ENCODE measurements at regions not wholly inside any gene's neighbourhood (a gene's known extent, or its start where the extent isn't known, plus 50 kb on each side); places are given as distances from the start of the nearest gene placed in this dataset.

GRCh38 chr9:129400971-129401622 lies 219.8 kb downstream of the C9orf50 start:
- DNase-seq (ENCODE audit: low read depth, low spot score), result no peak

- DNase-seq (ENCODE audit: low read depth, low spot score), result no peak
Observed at GRCh38 chr9:129400001-129400970, 220.6 kb downstream of the C9orf50 start.

DNA sequence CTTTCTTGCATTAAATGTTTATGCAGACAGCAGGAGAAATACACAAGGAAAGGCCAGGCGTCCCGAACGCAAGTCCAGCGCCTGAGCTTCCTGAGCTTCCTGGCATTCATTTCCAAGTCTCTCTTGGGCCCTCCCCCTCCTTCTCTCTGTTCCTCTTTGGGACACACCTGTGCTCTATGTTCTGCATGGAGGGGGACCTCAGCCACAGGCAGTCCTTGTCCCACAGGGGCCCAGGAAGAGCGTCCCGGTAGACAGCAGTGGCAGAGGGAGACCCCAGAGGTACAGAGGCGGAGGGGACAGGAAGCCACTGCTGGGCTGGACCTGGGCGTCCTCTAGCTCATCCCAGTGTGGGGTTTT lies 221.3 kb downstream of the C9orf50 start:
- no peak for DNase-seq (ENCODE audit: low read depth, low spot score)

GRCh38 chr9:129398961-129399633 lies 221.0 kb upstream of the IER5L start:
- DNase-seq (ENCODE audit: low read depth, low spot score), result no peak

DNA sequence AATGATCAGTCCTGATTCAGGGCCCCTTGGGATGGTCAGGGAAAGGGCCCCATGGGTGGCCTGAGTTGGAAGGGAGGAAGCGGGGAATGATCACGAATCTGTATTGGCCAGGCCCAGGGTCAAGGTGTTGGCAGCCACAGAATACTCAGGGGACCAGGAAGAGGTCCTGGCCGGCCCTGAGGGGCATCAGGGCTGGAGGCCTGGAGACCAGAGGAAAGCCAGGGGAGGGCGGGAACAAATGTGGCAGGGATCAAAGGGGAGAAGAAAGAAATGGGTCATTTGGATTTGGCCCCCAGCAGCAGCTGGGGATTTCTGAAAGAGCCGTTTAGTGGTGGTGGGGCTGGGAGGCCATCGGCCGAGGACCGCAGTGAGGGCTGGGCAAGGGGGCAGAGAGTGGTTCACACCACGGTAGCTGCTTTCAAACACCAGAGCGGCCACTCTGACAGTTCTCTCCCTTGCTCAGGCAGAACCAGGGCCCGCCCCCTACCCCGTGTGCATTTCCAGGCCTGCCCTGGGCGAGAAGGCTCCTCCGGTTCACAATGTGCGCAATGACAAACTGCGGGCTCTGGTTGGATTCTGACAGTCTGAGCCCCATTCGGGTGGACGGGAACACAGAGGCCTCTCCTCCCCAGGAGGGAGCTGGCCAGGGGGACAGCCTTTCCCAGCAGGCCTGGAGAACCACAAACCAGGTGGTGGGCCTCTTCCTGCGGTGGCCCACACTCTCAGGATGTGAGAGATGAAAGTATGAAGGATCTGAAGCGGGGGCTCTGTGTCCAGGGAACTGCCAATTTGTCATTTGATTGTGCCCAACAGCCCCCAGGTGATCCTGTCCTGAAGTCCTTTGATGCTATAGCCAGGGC lies 220.3 kb upstream of the IER5L start:
- no peak for DNase-seq (ENCODE audit: low read depth, low spot score)

DNA sequence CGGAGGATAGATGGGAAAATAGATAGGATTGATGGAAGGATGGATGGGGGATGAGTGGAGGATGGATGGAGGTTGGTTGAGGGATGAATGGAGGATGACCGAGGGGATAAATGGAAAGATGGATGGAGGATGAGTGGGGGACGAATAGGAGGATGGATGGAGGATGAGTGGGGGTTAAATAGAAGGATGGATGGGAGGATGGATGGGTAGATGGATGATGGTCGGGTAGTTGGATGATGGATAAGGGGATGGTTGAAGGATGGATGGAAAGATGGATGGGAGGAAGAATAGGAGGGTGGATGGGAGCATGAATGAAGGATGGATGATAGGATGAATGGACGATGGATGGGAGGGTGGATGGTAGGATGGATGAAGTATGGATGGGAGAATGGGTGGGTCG lies 219.3 kb upstream of the IER5L start:
- no peak for DNase-seq (ENCODE audit: low read depth, low spot score)

- no peak for DNase-seq (ENCODE audit: low read depth, low spot score)
Observed at GRCh38 chr9:129396365-129396708, 218.3 kb upstream of the IER5L start.

DNA sequence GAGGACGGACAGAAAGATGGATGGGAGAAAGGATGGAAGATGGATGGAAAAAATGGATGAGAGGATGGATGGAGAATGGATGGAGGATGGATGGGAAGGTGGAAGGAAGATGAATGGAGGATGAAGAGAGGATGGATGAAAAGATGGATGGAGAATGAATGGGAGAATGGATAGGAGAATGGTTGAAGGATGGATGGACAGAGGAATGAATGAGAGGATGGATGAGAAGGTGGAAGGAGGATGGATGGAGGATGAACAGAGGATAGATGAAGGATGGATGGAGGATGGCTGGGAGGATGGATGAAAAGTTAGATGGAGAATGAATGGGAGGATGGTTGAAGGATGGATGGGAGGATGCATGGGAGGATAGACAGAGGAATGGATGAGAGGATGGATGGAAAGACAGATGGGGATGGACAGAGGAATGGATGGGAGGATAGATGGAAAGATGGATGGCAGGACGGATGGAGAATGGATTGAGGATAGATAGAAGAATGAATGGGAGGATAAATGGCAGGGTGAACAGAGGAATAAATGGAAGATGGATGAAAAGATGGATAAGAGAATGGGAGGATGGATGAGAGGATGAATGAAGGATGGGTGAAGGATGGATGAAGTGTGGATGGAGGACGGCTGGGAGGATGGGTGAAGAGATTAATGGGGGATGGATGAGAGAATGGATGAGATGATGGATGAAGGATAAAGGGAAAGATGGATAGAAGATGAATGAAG lies 217.7 kb upstream of the IER5L start:
- DNase-seq (ENCODE audit: low read depth, low spot score), result no peak

DNA sequence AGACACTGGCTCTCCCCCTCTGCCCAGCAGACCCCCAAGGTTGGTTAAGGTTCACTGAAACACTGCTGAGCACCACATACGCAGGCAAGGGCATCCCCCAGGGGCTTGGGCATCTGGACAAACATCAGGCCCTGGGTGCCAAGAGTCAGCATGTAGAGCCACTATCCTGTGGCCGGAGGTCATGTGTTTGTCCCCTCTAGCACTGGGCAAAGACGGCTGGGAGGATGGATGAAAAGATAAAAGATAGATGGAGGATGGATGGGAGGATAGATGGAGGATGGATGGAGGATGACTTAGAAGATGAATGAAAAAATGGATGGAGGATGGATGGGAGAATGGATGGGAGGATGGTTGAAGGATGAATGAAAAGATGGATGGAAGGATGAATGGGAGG lies 216.8 kb upstream of the IER5L start:
- no peak for DNase-seq (ENCODE audit: low read depth, low spot score)

DNA sequence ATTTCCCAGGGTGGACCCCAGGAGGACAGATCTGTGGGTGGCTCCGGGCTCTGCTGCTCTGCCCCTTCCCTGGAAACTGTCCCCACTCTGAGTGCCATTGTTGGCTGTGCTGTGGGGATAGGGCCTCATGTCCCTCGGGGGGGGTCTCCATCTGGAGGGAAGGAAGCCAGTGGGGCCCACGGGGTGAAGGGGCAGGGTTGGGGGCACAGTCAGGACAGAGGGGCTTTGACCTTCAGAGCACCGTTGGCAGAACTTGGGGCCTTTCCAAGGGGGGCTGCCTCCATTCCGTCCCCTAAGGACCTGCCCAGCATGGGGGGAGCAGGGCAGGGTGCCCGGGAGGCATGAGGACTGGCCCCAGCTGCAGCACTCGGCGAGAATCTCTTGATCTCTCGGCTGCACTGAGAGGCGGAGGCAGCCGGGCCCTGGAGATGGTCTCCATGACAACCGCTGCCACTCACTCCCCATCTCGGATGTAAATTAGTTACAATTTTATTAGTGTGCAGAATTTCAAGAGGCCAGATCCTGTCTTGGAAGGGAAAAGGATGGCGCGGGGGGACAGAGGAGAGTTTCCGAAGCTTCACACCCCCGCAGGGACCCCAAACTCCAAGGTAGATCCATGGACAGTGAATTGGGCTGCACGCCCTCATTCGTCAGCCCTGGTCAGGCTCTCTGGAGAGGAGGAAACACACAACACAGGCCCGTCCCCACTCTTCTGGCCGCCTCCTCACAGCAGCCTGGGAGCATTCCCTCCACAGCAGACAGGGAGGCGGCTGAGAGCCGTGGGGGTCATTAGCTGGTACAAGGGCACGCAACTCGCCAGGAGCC lies 216.2 kb upstream of the IER5L start:
- no peak for DNase-seq (ENCODE audit: low read depth, low spot score)

DNA sequence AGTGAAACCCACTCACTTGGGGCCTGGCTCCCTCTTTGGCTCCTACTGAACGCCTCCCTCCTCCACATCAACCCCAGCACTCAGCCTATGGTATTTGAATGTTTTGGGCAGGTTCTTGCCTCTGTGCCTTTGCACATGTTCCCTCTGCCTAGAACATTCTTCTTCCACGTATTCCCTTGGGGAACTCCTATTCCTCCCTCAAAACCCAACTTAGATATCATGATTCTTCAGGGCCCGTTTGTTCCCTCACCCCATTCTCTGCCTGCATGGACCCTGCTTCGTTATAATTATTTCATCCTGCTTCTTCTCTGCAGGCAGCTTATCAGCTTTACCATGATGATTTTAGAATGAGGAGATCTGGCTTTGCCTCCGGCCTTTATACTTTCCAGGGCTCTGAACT lies 215.0 kb upstream of the IER5L start:
- no peak for DNase-seq (ENCODE audit: low read depth, low spot score)

GRCh38 chr9:129392093-129392541 lies 214.1 kb upstream of the IER5L start:
- no peak for DNase-seq (ENCODE audit: low read depth, low spot score)

DNA sequence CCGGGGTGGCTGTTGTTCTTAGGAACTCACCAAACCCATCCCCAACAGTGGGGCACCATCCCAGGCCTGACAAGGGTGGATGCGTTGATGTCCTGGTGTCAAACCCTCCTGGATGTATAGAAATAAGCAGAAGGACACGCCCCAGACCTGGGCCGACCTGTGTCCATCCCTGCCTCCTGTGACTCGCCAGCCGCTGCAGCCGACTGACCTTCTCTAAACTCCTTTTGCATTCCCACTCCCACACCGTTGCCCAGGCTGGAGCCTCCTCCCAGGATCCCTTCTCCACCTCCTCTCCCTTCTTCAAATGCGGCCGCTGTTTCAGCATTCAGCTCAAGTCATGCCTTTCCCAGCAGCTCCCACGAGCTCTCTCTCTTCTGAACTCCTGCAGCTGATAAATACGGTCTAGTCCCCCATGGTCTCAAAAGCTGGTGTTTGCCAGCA lies 213.2 kb upstream of the IER5L start:
- DNase-seq (ENCODE audit: low read depth, low spot score), result no peak

- no peak for DNase-seq (ENCODE audit: low read depth, low spot score)
Observed at GRCh38 chr9:129390541-129390940, 212.5 kb upstream of the IER5L start.

- DNase-seq (ENCODE audit: low read depth, low spot score), result no peak
Observed at GRCh38 chr9:129387822-129388221, 209.8 kb upstream of the IER5L start.

DNA sequence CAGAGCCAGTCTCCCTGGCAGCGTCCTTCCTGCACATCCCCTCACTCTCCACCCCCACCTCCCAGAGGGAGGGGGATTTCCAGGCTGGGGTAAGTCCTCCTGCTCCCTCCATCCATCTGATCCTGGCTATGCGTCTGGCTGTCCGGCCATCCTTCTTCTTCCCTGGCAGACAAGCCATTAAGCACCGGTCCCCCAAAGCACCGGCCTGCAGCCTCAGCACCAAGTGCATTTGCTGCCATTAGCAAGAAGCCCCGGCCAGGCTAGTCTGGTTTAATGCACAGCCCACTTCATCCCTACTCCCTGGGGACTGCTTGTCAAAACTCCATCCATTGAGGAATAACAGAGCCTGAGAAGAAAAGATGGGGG lies 208.7 kb upstream of the IER5L start:
- no peak for DNase-seq (ENCODE audit: low read depth, low spot score)

GRCh38 chr9:129385211-129385934 lies 207.3 kb upstream of the IER5L start:
- no peak for DNase-seq (ENCODE audit: low read depth, low spot score)

DNA sequence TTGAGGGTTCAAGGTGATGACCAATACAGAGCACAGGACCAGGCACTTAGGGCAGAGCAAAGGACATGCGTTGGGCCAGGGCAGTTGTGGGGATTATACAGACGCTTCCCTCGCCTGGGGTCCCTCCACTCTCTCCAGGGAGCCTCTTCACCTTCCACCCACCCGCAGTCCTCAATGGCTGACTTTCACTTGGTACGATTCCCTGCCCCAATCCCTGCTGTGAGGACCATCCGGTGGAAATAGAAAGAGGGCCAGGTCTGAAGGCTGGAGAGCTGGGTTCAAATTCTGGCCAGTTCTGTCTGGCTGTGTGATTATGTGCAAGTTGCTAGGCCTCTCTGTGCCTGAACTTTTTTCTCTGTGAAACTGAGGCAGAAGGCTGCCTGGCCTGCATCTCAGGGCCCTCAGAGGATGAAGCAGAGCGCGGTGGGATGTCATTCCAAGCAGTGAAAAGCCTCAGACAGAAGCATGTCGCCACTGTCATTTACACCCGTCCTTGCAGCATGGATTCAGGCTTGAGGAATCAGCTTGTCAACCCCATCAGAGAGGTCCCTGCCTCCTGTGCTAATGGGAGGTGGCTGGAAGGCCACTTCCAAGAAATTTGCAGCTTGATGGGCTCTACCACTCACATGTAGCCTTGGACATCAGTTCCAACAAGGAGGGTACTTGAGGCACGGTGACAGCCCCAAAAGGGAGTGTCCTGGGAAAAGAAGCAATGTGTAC lies 206.6 kb upstream of the IER5L start:
- no peak for DNase-seq (ENCODE audit: low read depth, low spot score)
